22Rv1 (cell line): ENCODE measurements at regions not wholly inside any gene's neighbourhood (a gene's known extent, or its start where the extent isn't known, plus 50 kb on each side); places are given as distances from the start of the nearest gene placed in this dataset.

Experiments
- CTCF ChIP-seq: fragments of 450-650 bp; IDR thresholded peaks from 2 replicates; pipeline ENCODE4 v1.5.1; 2017; ENCODE audit warnings: mild to moderate bottlenecking
- ZFX ChIP-seq: fragments of 450-650 bp; IDR thresholded peaks from 2 replicates; pipeline ENCODE4 v1.6.1; 2017; ENCODE audit warnings: antibody characterized with exemption, borderline replicate concordance

- TF ChIP-seq CTCF: no peak
- TF ChIP-seq ZFX: no peak
Observed at GRCh38 chr10:60718886-60719285, 59.4 kb upstream of the CDK1 start.
